IgD-negative memory B cell (primary cell): ENCODE measurements at regions not wholly inside any gene's neighbourhood (a gene's known extent, or its start where the extent isn't known, plus 50 kb on each side); places are given as distances from the start of the nearest gene placed in this dataset.

Experiments
- H3K27ac Mint-ChIP-seq, 3 donors: one replicate each; pipeline ENCODE4 v1.8.0; 2020 to 2022; ENCODE audit warnings: mild to moderate bottlenecking in 3 of 3, mixed read lengths in 3 of 3, moderate library complexity in 1 of 3
- H3K27me3 Mint-ChIP-seq: one replicate; pipeline ENCODE4 v1.8.0; 2021; ENCODE audit warnings: mixed read lengths
- H3K36me3 Mint-ChIP-seq: one replicate; pipeline ENCODE4 v1.8.0; 2020; ENCODE audit warnings: mild to moderate bottlenecking, mixed read lengths
- H3K4me1 Mint-ChIP-seq, 3 donors: one replicate each; pipeline ENCODE4 v1.8.0; 2020 to 2022; ENCODE audit warnings: mixed read lengths in 3 of 3, mild to moderate bottlenecking in 1 of 3
- H3K4me3 Mint-ChIP-seq, 4 donors: one replicate each; pipeline ENCODE4 v1.8.0; 2020 to 2022; ENCODE audit warnings: mild to moderate bottlenecking in 4 of 4, mixed read lengths in 4 of 4, moderate library complexity in 3 of 4
- H3K9me3 Mint-ChIP-seq, 3 donors: one replicate each; pipeline ENCODE4 v1.8.0; 2020 to 2021; ENCODE audit warnings: mixed read lengths in 3 of 3, mild to moderate bottlenecking in 1 of 3

DNA sequence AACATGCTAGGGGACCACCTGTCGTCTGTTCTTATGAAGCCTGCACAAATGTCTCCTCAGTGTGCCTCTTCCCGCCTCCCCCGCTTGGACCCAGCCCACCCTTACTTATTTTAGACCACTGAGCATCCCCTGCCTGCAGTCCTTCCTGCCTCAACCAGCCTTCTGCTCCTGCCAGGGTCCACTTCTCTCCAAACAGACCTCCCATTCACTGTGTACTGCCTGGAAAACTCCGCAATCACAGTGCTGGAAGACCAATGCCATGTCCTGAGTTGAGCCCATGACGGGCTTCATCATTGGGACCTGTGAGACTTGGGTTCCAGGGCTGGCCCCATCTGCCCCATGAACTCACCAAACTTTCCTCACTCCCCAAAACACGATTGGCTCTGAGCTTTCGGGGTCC is 309.4 kb downstream of the IRX1 start:
- H3K27ac Mint-ChIP-seq, result no peak overlapping the region
- H3K4me3 Mint-ChIP-seq, result no peak overlapping the region
- H3K9me3 Mint-ChIP-seq, result peaks cover 5 to 6% (median 6%) of the 10 kb centered on the region in 3 donors
- no peaks in the 10 kb centered on the region for H3K27me3 Mint-ChIP-seq
- H3K4me1 Mint-ChIP-seq, result peaks cover 0 to 2% (median 0%) of the 10 kb centered on the region in 3 donors
- peaks cover 2% of the 10 kb centered on the region for H3K36me3 Mint-ChIP-seq

DNA sequence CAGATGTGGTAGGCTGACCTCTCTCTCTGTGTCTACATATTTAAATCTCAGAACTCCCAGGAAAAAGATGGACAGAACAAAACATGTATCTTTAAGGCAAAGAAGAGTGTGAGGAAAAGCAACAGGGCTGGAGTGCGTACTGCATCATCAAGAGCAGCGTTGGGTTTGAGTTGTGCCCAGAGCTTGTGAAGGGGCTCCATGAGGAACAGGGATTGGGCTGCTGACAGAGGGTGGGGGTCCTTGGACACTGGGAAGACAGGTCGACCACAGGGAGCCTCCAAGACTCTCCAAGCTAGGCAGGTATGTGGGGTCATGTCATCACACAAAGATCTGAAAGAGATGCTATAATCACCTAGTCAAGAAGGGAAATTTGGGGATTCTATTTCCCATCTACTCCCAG is 309.9 kb downstream of the IRX1 start:
- Mint-ChIP-seq H3K27ac (no peak overlapping the region), H3K4me1 (peaks cover 0 to 2% (median 0%) of the 10 kb centered on the region in 3 donors), H3K27me3 (no peaks in the 10 kb centered on the region), H3K4me3 (no peak overlapping the region), H3K9me3 (peaks cover 5 to 6% (median 6%) of the 10 kb centered on the region in 3 donors), H3K36me3 (peaks cover 2% of the 10 kb centered on the region)

DNA sequence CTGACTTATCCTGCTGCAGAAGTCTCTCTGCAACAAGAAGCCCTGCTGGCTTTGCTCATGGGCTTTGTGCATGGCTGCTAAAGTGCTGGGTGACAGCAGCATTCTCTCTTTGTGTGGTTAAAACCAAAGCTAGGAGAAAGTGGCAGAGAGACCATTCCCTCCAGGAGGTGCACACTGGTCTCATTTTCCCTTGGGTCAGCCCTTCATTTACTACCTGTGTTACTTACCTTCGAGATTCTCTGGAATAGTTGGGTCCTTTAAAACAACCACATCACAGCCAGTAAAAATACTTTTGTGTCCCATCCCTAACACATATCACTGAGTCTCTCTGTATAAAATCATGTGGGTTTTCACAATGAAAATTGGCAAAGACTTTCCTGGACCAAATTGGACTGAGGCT is 315.5 kb downstream of the IRX1 start:
- H3K27me3 Mint-ChIP-seq, result no peaks in the 10 kb centered on the region
- H3K27ac Mint-ChIP-seq, result no peak overlapping the region
- no peaks in the 10 kb centered on the region for H3K4me1 Mint-ChIP-seq
- peaks cover 0 to 8% (median 7%) of the 10 kb centered on the region in 3 donors for H3K9me3 Mint-ChIP-seq
- H3K36me3 Mint-ChIP-seq, result no peaks in the 10 kb centered on the region
- no peak overlapping the region for H3K4me3 Mint-ChIP-seq

DNA sequence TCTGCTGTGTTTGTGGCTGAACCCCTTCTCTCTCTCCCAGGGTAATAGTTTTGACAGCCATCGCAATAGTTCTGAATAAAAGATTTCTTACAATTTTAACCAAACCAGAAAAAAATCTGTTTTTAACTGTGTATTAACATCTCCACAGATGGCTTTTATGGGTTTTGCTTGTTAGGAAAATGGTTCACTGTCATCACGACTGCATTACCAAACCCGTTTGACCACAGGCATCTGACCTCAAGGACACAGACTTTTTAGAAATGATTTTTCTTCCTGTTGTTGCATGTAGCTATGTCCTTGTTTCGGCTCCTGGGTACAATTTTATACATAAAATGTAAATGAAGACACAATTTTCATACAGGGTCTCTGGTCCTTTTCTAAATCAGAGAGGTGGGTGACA is 316.1 kb downstream of the IRX1 start:
- H3K4me1 Mint-ChIP-seq, result no peaks in the 10 kb centered on the region
- no peaks in the 10 kb centered on the region for H3K36me3 Mint-ChIP-seq
- H3K4me3 Mint-ChIP-seq, result no peak overlapping the region
- H3K9me3 Mint-ChIP-seq, result peaks cover 0 to 8% (median 7%) of the 10 kb centered on the region in 3 donors
- H3K27me3 Mint-ChIP-seq, result no peaks in the 10 kb centered on the region
- no peak overlapping the region for H3K27ac Mint-ChIP-seq

DNA sequence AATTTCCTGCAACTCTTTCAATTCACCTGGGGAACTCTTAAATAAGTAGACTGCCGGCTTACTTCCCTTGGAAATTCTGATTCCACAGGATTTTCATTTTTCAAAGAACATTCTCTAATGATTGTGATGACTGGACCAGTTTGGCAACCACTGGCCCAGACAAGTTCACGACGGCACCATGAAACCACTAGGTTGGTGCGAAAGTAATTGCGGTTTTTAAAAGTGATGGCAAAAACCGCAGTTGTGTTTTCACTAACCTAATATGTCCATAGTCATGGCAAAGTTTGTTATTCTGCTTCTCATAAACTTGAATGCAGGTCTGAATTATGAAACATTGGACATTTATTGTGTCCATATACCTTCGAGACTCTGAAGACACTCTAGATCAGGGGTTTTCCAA is 317.2 kb downstream of the IRX1 start:
- Mint-ChIP-seq H3K9me3 (peaks cover 2 to 9% (median 7%) of the 10 kb centered on the region in 3 donors), H3K4me1 (no peaks in the 10 kb centered on the region), H3K36me3 (no peaks in the 10 kb centered on the region), H3K27me3 (no peaks in the 10 kb centered on the region), H3K4me3 (no peak overlapping the region), H3K27ac (no peak overlapping the region)

DNA sequence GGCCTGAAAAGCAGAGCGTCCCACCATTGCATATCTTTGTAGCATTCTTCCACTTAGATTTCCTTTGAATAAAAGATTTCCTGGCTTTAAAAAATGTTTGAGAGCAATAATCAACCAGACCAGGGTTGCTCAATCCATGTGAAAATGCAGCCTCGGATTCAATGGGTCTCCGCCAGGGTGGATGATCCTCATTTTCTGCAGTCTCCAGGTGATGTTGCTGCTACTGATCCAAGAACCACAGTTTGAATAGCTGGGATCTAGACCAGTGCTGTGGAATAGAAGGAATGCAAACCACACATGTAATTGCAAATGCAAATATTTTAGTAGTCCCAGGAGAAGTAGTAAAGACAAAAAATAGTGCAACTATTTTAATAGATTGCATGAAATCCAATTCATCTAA is 317.6 kb downstream of the IRX1 start:
- H3K4me3 Mint-ChIP-seq, result no peak overlapping the region
- H3K9me3 Mint-ChIP-seq, result peaks cover 2 to 8% (median 7%) of the 10 kb centered on the region in 3 donors
- no peak overlapping the region for H3K27ac Mint-ChIP-seq
- no peaks in the 10 kb centered on the region for H3K36me3 Mint-ChIP-seq
- H3K4me1 Mint-ChIP-seq, result no peaks in the 10 kb centered on the region
- H3K27me3 Mint-ChIP-seq, result no peaks in the 10 kb centered on the region

DNA sequence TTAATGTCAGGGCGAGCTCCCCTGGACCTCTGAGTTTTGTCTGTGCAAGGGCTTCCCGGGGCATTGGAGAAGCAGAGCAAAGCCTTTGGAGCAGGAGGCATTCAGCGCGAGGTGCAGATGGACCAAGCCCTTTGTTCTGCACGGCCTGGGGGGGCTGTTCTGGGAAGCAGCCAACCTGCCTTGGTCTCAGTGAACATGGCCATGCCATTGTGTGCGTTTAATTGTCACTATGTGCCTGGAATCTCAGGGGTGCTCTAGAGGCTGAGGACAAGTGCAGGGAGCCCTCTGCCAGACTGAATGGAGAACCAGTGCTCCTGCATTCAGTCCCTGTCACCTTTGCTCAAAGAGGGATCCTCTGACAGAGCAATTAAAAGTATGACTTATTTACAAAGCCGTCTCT is 329.4 kb downstream of the IRX1 start:
- Mint-ChIP-seq H3K27ac (no peak overlapping the region), H3K36me3 (peaks cover 2% of the 10 kb centered on the region), H3K4me1 (peaks cover 0 to 2% (median 0%) of the 10 kb centered on the region in 3 donors), H3K27me3 (no peaks in the 10 kb centered on the region), H3K9me3 (peaks cover 2 to 16% (median 10%) of the 10 kb centered on the region in 3 donors), H3K4me3 (no peak overlapping the region)

DNA sequence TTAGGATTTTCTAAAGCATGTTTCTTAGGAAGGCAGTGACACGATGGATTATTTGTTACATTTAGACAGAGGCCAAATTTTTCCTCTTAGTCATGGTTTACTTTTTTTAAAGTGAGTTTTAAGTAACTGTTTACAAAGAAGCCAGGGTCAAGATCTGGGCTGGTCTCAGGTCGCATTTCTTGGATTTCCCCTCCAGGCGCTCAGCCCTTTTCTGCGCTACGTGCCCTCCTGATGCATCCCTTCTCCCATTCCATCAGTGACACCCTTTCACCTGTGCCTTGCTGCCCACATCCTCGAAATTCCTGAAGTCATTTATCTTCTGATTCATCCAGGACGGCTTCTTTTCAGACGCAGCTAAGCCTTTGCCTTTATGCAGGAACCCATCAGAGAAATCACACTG is 330.3 kb downstream of the IRX1 start:
- H3K4me1 Mint-ChIP-seq, result peaks cover 0 to 2% (median 0%) of the 10 kb centered on the region in 3 donors
- H3K27me3 Mint-ChIP-seq, result no peaks in the 10 kb centered on the region
- H3K9me3 Mint-ChIP-seq, result peaks cover 2 to 15% (median 10%) of the 10 kb centered on the region in 3 donors
- peaks cover 2% of the 10 kb centered on the region for H3K36me3 Mint-ChIP-seq
- no peak overlapping the region for H3K27ac Mint-ChIP-seq
- H3K4me3 Mint-ChIP-seq, result no peak overlapping the region

DNA sequence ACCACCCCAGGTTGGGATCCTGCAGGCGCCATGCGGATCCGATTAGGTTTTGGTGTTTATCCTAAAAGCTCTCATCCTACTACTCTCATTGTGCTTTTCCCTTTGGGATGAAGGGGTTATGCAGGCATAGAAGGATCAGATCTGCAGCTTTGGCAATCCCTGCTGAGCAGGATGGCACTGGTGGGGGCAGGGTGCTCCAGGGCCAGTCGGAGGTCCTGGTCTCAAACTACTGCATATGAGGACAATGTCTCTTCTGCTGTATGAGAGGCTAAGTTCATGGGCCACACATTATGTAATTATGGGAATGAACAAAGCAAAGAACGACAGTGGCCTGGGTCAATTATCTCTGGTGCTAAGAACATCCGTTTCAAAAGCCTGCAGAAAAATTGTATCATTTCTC is 334.2 kb downstream of the IRX1 start:
- no peak overlapping the region for H3K27ac Mint-ChIP-seq
- peaks cover 0 to 2% (median 0%) of the 10 kb centered on the region in 3 donors for H3K4me1 Mint-ChIP-seq
- H3K27me3 Mint-ChIP-seq, result no peaks in the 10 kb centered on the region
- peaks cover 5% of the 10 kb centered on the region for H3K36me3 Mint-ChIP-seq
- H3K4me3 Mint-ChIP-seq, result no peak overlapping the region
- H3K9me3 Mint-ChIP-seq, result peaks cover 7 to 16% (median 12%) of the 10 kb centered on the region in 3 donors

DNA sequence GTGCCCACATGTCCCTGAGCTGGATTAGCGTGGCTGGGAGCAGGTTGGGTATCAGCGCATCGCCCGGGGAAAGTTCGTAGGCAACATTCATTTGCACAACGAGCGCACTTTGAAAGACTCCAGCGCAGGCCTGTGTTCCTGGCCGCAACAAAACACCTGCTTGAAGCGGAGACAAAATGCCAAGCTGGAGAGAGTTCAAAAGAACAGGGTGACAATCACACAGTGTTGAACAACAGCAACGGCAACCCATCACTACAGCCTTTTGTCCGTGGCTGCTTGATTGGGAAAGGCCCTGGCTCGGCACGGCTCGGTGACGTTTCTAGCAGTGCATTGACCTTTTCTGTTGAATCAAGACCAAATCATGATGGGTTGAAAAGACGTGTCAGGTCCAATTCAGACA is 336.3 kb downstream of the IRX1 start:
- Mint-ChIP-seq H3K27me3 (no peaks in the 10 kb centered on the region), H3K9me3 (peaks cover 7 to 21% (median 10%) of the 10 kb centered on the region in 3 donors), H3K4me3 (no peak overlapping the region), H3K36me3 (peaks cover 3% of the 10 kb centered on the region), H3K27ac (no peak overlapping the region), H3K4me1 (peaks cover 0 to 2% (median 0%) of the 10 kb centered on the region in 3 donors)

DNA sequence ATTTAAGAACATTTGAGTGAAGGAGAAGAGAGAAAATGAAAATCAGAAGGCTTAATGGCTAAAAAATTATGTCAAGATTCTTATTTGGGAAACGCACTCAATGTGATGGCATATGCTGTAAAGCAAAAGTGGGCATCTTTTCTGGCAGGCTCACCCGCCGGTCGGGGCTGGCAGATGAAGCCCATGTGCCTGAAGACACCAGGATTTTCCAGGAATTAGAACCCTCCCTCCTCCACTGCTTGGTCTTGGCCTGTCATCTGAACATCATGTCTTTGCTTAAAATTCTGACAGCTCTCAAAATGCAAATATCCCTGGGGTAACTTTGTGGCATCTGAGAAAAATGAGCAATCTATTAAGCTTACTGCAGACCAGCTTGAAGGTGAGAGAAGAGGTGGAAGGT is 337.9 kb downstream of the IRX1 start:
- no peak overlapping the region for H3K27ac Mint-ChIP-seq
- peaks cover 6 to 11% (median 9%) of the 10 kb centered on the region in 3 donors for H3K9me3 Mint-ChIP-seq
- H3K36me3 Mint-ChIP-seq, result peaks cover 3% of the 10 kb centered on the region
- H3K27me3 Mint-ChIP-seq, result no peaks in the 10 kb centered on the region
- H3K4me3 Mint-ChIP-seq, result no peak overlapping the region
- H3K4me1 Mint-ChIP-seq, result no peaks in the 10 kb centered on the region

DNA sequence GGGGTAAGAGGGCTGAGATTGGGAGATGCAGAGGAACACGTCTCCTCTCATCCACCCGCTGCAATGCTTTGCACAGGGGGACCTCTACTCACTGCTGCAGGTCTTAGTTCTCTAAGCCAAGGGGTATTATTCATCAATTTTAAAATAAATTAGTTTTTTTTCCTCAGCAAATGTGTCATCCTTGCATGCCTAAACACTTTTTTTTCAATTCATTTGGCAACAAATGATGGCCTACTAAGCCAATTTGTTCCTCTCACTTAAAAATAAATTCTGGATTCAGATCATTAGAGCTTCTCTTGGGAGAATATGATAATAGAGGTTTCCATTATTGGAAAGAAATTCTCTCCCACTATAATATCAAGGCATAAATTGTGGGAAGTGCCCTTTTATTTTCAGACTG is 338.3 kb downstream of the IRX1 start:
- peaks cover 5% of the 10 kb centered on the region for H3K36me3 Mint-ChIP-seq
- H3K27me3 Mint-ChIP-seq, result no peaks in the 10 kb centered on the region
- H3K4me3 Mint-ChIP-seq, result no peak overlapping the region
- H3K9me3 Mint-ChIP-seq, result peaks cover 6 to 9% (median 6%) of the 10 kb centered on the region in 3 donors
- no peaks in the 10 kb centered on the region for H3K4me1 Mint-ChIP-seq
- no peak overlapping the region for H3K27ac Mint-ChIP-seq

DNA sequence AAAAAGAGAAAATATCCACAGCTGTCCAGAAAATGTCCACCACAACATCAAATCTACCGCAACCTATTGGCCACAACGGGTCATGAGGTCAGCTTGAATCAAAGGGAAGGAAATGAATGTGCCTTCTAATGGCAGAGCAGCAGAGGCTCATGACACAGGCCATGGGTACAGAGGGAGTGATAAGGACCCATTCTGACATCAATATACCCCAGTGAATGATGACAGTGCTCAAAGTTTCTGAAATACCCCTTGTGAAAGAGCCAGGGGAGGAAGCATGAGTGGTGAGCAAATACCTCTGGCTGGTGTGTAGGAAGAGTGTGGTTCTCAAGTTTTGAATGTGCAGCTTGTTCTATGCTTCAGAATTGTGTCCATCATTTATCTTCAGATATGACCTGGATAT is 348.2 kb downstream of the IRX1 start:
- H3K9me3 Mint-ChIP-seq, result peaks cover 2 to 10% (median 5%) of the 10 kb centered on the region in 3 donors
- H3K4me3 Mint-ChIP-seq, result no peak overlapping the region
- H3K36me3 Mint-ChIP-seq, result peaks cover 1% of the 10 kb centered on the region
- H3K4me1 Mint-ChIP-seq, result no peaks in the 10 kb centered on the region
- no peak overlapping the region for H3K27ac Mint-ChIP-seq
- H3K27me3 Mint-ChIP-seq, result no peaks in the 10 kb centered on the region

DNA sequence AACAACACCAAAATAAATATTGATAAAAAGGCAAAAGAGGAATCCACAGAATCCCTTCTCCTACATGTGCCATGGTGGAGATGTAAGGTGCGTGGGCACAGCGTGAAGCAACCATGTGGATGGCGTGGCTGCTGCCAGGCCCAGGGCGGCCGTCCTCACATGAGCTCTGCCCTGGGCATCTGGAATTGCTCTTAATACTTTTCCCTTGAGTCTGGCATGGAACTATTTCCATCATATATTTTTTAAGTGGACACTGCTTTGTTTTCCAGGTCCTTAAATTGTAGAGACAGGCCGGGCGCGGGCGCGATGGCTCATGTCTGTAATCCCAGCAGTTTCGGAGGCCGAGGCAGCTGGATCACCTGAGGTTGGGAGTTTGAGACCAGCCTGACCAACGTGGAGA is 349.3 kb downstream of the IRX1 start:
- no peaks in the 10 kb centered on the region for H3K27me3 Mint-ChIP-seq
- peaks cover 2 to 10% (median 5%) of the 10 kb centered on the region in 3 donors for H3K9me3 Mint-ChIP-seq
- no peak overlapping the region for H3K27ac Mint-ChIP-seq
- no peaks in the 10 kb centered on the region for H3K36me3 Mint-ChIP-seq
- peak overlapping the region in 1 of 4 donors; percentile 8 for H3K4me3 Mint-ChIP-seq
- no peaks in the 10 kb centered on the region for H3K4me1 Mint-ChIP-seq

DNA sequence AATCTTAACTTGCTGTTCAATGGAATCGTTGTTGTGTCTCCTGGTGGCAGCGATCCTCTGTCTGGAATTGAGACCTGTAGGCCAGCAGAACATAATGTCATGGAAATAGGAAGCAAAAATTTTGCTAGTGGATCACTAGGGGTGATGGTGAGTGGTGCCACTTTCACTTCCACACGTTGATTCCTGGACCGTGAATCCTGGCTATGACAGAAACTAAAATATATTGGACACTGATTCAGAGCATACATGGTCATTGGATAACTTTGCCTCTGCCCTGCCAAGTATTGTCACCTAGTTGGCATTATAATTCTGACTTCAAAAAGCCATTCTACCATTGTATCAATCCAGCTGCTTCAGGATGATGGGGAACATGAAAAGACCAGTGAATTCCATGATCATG is 353.2 kb downstream of the IRX1 start:
- H3K4me1 Mint-ChIP-seq, result no peaks in the 10 kb centered on the region
- peaks cover 2 to 9% (median 7%) of the 10 kb centered on the region in 3 donors for H3K9me3 Mint-ChIP-seq
- H3K36me3 Mint-ChIP-seq, result no peaks in the 10 kb centered on the region
- H3K27ac Mint-ChIP-seq, result no peak overlapping the region
- H3K27me3 Mint-ChIP-seq, result no peaks in the 10 kb centered on the region
- H3K4me3 Mint-ChIP-seq, result no peak overlapping the region

DNA sequence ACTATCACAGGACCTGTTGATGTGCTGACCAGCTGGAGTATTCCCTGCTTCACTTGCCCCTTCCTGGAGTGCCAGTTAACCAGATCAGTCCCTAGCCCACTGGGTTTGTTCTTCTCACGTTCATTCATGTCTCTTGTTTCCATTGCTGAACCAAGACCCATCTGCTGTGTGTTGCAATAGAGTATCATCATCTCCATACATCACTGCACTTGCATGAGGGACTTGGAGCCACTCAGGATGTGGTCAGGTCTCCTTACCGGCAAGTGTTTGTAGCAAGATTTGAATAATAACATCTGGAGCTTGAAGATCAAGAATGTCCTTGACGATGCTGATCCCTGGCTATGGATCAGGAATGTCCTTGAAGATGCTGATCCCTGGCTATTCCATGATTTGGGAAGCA is 358.6 kb downstream of the IRX1 start:
- Mint-ChIP-seq H3K9me3 (peaks cover 2 to 12% (median 12%) of the 10 kb centered on the region in 3 donors), H3K4me1 (no peaks in the 10 kb centered on the region), H3K4me3 (no peak overlapping the region), H3K27me3 (no peaks in the 10 kb centered on the region), H3K36me3 (peaks cover 2% of the 10 kb centered on the region), H3K27ac (no peak overlapping the region)

DNA sequence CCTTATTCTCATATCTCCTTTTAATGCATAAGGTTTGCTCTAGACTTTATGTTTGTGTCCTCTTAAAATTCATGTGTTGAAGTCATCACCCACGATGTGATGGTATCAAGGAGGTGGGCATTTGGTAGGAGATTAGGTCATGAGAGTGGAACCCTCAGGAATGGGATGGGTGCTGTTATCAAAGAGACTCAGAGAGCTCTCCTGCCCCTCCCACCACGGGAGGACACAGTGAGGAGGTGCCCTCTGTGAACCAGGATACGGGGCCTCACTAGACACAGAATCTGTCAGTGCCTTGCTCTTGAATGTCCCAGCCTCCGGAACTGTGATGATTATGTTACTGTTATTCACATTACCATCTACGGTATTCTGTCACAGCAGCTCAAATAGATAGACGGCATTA is 359.0 kb downstream of the IRX1 start:
- Mint-ChIP-seq H3K9me3 (peaks cover 2 to 12% (median 12%) of the 10 kb centered on the region in 3 donors), H3K4me3 (no peak overlapping the region), H3K4me1 (no peaks in the 10 kb centered on the region), H3K36me3 (peaks cover 2% of the 10 kb centered on the region), H3K27me3 (no peaks in the 10 kb centered on the region), H3K27ac (no peak overlapping the region)
